ENCODE measurements at regions not wholly inside any gene's neighbourhood (a gene's known extent, or its start where the extent isn't known, plus 50 kb on each side); places are given as distances from the start of the nearest gene placed in this dataset.

GRCh38 chr2:58976375-58977071 is 735.4 kb upstream of the FANCL start:
- Mint-ChIP-seq H3K4me1 (no peaks in the 10 kb centered on the region), H3K27ac (no peak overlapping the region), H3K4me3 (no peak overlapping the region), H3K27me3 (peaks cover 0 to 6% (median 0%) of the 10 kb centered on the region in 5 donors), H3K36me3 (no peaks in the 10 kb centered on the region), H3K9me3 (peaks cover 0 to 6% (median 0%) of the 10 kb centered on the region in 11 donors)
- DNase-seq, result no peak
- Histone ChIP-seq H3K27me3 (ENCODE audit: control insufficient read depth in 2 of 2, insufficient read depth in 2 of 2, low read length in 2 of 2) (peaks cover 0 to 2% of the 10 kb centered on the region in 2 donors), H3K4me3 (ENCODE audit: low read length) (no peak overlapping the region), H3K9me3 (ENCODE audit: control insufficient read depth in 2 of 3, low read length in 3 of 3) (no peaks in the 10 kb centered on the region), H3K27ac (ENCODE audit: low read depth, low read length) (no peak overlapping the region), H3K36me3 (ENCODE audit: control insufficient read depth in 2 of 3, insufficient read depth in 3 of 3, low read length in 3 of 3) (no peaks in the 10 kb centered on the region), H3K4me1 (ENCODE audit: control insufficient read depth in 2 of 2, insufficient read depth in 2 of 2, low read length in 2 of 2) (no peaks in the 10 kb centered on the region)
- ATAC-seq, result no peak
- ChIA-PET POLR2A (no interaction called here), CTCF (no interaction called here)
- intact Hi-C loops (cut with micrococcal nuclease), result no loop called here

DNA sequence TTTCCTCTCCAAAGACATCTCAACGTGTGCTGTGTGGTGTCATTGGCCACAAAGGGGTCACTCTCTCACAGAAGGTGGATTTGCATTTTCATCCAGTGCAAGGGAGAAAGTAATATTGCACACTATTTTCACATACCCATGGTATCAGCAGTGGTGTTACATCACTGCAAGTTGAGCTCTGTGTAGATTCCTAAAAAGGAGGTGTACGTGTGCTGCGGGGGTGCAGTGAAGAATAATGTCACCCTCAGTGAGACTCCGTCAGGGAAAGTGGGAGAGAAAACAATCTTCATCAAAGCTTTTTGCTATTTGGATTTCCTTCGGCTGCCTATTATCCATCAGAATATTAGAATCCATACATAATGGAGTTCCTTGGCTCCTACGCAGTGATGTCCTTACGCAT is 733.8 kb upstream of the FANCL start:
- ChIA-PET POLR2A (no interaction called here), CTCF (no interaction called here)
- no peaks in the 10 kb centered on the region for H3K4me1 ChIP-seq (ENCODE audit: control insufficient read depth in 2 of 2, insufficient read depth in 2 of 2, low read length in 2 of 2)
- no peak overlapping the region for H3K27ac Mint-ChIP-seq
- H3K9me3 ChIP-seq (ENCODE audit: control insufficient read depth in 2 of 3, low read length in 3 of 3), result no peaks in the 10 kb centered on the region
- intact Hi-C loops (cut with micrococcal nuclease), result no loop called here
- ATAC-seq (no peak), DNase-seq (no peak)
- H3K4me3 Mint-ChIP-seq, result no peak overlapping the region
- H3K36me3 ChIP-seq (ENCODE audit: control insufficient read depth in 2 of 3, insufficient read depth in 3 of 3, low read length in 3 of 3), result no peaks in the 10 kb centered on the region
- H3K27me3 ChIP-seq (ENCODE audit: control insufficient read depth in 2 of 2, insufficient read depth in 2 of 2, low read length in 2 of 2), result peaks cover 0 to 2% of the 10 kb centered on the region in 2 donors
- H3K36me3 Mint-ChIP-seq, result no peaks in the 10 kb centered on the region
- H3K4me1 Mint-ChIP-seq, result no peaks in the 10 kb centered on the region
- H3K27ac ChIP-seq (ENCODE audit: low read depth, low read length), result no peak overlapping the region
- H3K27me3 Mint-ChIP-seq, result peaks cover 0 to 5% (median 0%) of the 10 kb centered on the region in 5 donors
- H3K4me3 ChIP-seq (ENCODE audit: low read length), result no peak overlapping the region
- peaks cover 0 to 6% (median 0%) of the 10 kb centered on the region in 11 donors for H3K9me3 Mint-ChIP-seq

DNA sequence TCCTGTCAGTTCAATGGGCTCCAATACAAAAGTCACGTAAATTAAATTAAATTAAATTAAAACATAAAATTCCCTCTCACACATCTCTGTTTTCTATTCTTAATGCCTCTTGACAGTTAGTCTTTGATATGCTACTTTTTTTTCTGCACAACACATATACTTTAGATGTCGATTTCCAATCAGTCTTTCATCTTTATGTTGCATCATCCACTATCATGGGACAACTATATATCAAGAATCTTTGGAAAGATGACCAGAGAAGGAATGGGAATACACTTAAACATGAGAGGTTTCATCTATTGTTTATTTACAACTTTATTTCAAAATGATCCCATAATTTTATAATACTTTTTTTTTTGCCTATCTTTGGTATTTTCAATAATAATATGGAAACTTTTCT is 733.3 kb upstream of the FANCL start:
- ATAC-seq (no peak), DNase-seq (no peak)
- Histone ChIP-seq H3K4me3 (ENCODE audit: low read length) (no peak overlapping the region), H3K36me3 (ENCODE audit: control insufficient read depth in 2 of 3, insufficient read depth in 3 of 3, low read length in 3 of 3) (no peaks in the 10 kb centered on the region), H3K9me3 (ENCODE audit: control insufficient read depth in 2 of 3, low read length in 3 of 3) (no peaks in the 10 kb centered on the region), H3K27me3 (ENCODE audit: control insufficient read depth in 2 of 2, insufficient read depth in 2 of 2, low read length in 2 of 2) (peaks cover 0 to 2% of the 10 kb centered on the region in 2 donors), H3K4me1 (ENCODE audit: control insufficient read depth in 2 of 2, insufficient read depth in 2 of 2, low read length in 2 of 2) (no peaks in the 10 kb centered on the region), H3K27ac (ENCODE audit: low read depth, low read length) (no peak overlapping the region)
- Mint-ChIP-seq H3K27ac (no peak overlapping the region), H3K9me3 (peaks cover 0 to 6% (median 0%) of the 10 kb centered on the region in 11 donors), H3K36me3 (no peaks in the 10 kb centered on the region), H3K4me3 (no peak overlapping the region), H3K4me1 (no peaks in the 10 kb centered on the region), H3K27me3 (peaks cover 0 to 5% (median 0%) of the 10 kb centered on the region in 5 donors)
- ChIA-PET CTCF (no interaction called here), POLR2A (no interaction called here)
- intact Hi-C loops (cut with micrococcal nuclease), result no loop called here

DNA sequence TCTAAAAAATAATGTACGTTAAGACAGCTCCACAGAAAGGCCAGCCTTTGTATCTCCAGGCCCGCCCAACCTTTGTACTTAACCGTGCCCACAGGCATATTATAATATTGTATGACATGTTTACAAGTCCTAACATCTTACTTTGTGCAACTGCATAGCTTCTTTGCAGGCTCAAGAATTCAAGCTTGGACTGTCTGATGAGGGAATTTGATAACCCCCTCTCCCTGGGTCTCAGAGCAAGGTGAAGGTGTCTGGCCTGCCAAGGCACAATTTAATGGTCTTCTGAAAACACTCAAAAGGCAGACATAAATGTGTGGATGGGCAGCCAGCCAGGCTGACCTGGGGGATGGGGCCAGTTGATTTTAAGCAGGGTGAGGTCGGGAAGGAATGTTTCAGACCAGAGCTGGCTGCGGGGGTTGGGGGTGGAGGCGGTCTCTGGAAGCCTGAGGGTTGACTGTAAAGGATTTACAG is 732.7 kb upstream of the FANCL start:
- H3K36me3 ChIP-seq (ENCODE audit: control insufficient read depth in 2 of 3, insufficient read depth in 3 of 3, low read length in 3 of 3), result no peaks in the 10 kb centered on the region
- Mint-ChIP-seq H3K27me3 (no peaks in the 10 kb centered on the region), H3K9me3 (peaks cover 0 to 3% (median 0%) of the 10 kb centered on the region in 11 donors), H3K4me1 (no peaks in the 10 kb centered on the region), H3K36me3 (no peaks in the 10 kb centered on the region), H3K27ac (no peak overlapping the region), H3K4me3 (no peak overlapping the region)
- ChIA-PET POLR2A (no interaction called here), CTCF (no interaction called here)
- intact Hi-C loops (cut with micrococcal nuclease), result no loop called here
- H3K9me3 ChIP-seq (ENCODE audit: control insufficient read depth in 2 of 3, low read length in 3 of 3), result no peaks in the 10 kb centered on the region
- ATAC-seq, result no peak
- H3K4me3 ChIP-seq (ENCODE audit: low read length), result no peak overlapping the region
- DNase-seq, result no peak
- peaks cover 0 to 2% of the 10 kb centered on the region in 2 donors for H3K27me3 ChIP-seq (ENCODE audit: control insufficient read depth in 2 of 2, insufficient read depth in 2 of 2, low read length in 2 of 2)
- no peaks in the 10 kb centered on the region for H3K4me1 ChIP-seq (ENCODE audit: control insufficient read depth in 2 of 2, insufficient read depth in 2 of 2, low read length in 2 of 2)
- no peak overlapping the region for H3K27ac ChIP-seq (ENCODE audit: low read depth, low read length)

- peaks cover 0 to 3% (median 0%) of the 10 kb centered on the region in 11 donors for H3K9me3 Mint-ChIP-seq
- Histone ChIP-seq H3K27me3 (ENCODE audit: control insufficient read depth in 2 of 2, insufficient read depth in 2 of 2, low read length in 2 of 2) (peaks cover 0 to 2% of the 10 kb centered on the region in 2 donors), H3K4me1 (ENCODE audit: control insufficient read depth in 2 of 2, insufficient read depth in 2 of 2, low read length in 2 of 2) (no peaks in the 10 kb centered on the region), H3K4me3 (ENCODE audit: low read length) (no peak overlapping the region), H3K36me3 (ENCODE audit: control insufficient read depth in 2 of 3, insufficient read depth in 3 of 3, low read length in 3 of 3) (no peaks in the 10 kb centered on the region), H3K27ac (ENCODE audit: low read depth, low read length) (no peak overlapping the region), H3K9me3 (ENCODE audit: control insufficient read depth in 2 of 3, low read length in 3 of 3) (no peaks in the 10 kb centered on the region)
- no peaks in the 10 kb centered on the region for H3K36me3 Mint-ChIP-seq
- ChIA-PET POLR2A (no interaction called here), CTCF (no interaction called here)
- H3K4me1 Mint-ChIP-seq, result no peaks in the 10 kb centered on the region
- DNase-seq (no peak), ATAC-seq (no peak)
- H3K27ac Mint-ChIP-seq, result no peak overlapping the region
- H3K27me3 Mint-ChIP-seq, result no peaks in the 10 kb centered on the region
- no peak overlapping the region for H3K4me3 Mint-ChIP-seq
- intact Hi-C loops (cut with micrococcal nuclease), result no loop called here
These were observed 731.6 kb upstream of the FANCL start for GRCh38 chr2:58972737-58973136.

GRCh38 chr2:58971511-58972360 is 730.6 kb upstream of the FANCL start:
- Histone ChIP-seq H3K27ac (ENCODE audit: low read depth, low read length) (no peak overlapping the region), H3K36me3 (ENCODE audit: control insufficient read depth in 2 of 3, insufficient read depth in 3 of 3, low read length in 3 of 3) (no peaks in the 10 kb centered on the region), H3K4me3 (ENCODE audit: low read length) (no peak overlapping the region), H3K4me1 (ENCODE audit: control insufficient read depth in 2 of 2, insufficient read depth in 2 of 2, low read length in 2 of 2) (no peaks in the 10 kb centered on the region), H3K9me3 (ENCODE audit: control insufficient read depth in 2 of 3, low read length in 3 of 3) (no peaks in the 10 kb centered on the region), H3K27me3 (ENCODE audit: control insufficient read depth in 2 of 2, insufficient read depth in 2 of 2, low read length in 2 of 2) (peaks cover 0 to 2% of the 10 kb centered on the region in 2 donors)
- ATAC-seq (no peak), DNase-seq (no peak)
- ChIA-PET CTCF (no interaction called here), POLR2A (no interaction called here)
- intact Hi-C loops (cut with micrococcal nuclease), result no loop called here
- Mint-ChIP-seq H3K4me3 (no peak overlapping the region), H3K27ac (no peak overlapping the region), H3K9me3 (peaks cover 0 to 3% (median 0%) of the 10 kb centered on the region in 11 donors), H3K27me3 (no peaks in the 10 kb centered on the region), H3K36me3 (no peaks in the 10 kb centered on the region), H3K4me1 (no peaks in the 10 kb centered on the region)

Data from naive thymus-derived CD4-positive, alpha-beta T cell (primary cell).